ENCODE measurements at regions not wholly inside any gene's neighbourhood (a gene's known extent, or its start where the extent isn't known, plus 50 kb on each side); places are given as distances from the start of the nearest gene placed in this dataset.

DNA sequence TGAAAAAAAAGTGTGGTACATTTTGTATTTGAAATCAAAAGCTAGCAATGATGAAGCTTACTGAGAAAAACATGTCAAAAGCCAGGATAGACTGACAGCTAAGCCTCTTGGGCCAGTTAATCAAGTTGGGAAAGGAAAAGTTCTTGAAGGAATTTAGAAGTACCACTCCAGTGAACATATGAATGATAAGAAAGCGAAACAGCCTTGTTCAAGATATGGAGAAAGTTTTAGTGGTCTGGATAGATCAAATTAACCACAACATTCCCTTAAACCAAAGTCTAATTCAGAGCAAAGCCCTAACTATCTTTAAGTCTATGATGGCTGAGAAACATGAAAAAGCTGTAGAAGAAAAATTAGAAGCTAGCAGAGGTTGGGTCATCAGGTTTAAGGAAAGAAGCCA, 268.3 kb downstream of the PDHA2 start:
- TF ChIP-seq, protein P1, sequence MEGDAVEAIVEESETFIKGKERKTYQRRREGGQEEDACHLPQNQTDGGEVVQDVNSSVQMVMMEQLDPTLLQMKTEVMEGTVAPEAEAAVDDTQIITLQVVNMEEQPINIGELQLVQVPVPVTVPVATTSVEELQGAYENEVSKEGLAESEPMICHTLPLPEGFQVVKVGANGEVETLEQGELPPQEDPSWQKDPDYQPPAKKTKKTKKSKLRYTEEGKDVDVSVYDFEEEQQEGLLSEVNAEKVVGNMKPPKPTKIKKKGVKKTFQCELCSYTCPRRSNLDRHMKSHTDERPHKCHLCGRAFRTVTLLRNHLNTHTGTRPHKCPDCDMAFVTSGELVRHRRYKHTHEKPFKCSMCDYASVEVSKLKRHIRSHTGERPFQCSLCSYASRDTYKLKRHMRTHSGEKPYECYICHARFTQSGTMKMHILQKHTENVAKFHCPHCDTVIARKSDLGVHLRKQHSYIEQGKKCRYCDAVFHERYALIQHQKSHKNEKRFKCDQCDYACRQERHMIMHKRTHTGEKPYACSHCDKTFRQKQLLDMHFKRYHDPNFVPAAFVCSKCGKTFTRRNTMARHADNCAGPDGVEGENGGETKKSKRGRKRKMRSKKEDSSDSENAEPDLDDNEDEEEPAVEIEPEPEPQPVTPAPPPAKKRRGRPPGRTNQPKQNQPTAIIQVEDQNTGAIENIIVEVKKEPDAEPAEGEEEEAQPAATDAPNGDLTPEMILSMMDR (IDR thresholded peaks at IDR 0.05; ENCODE audit: insufficient read depth, low read depth, low read length, missing control alignments), result no peak
- no peak for DNase-seq (ENCODE audit: low read depth)
- H3K4me3 ChIP-seq (ENCODE audit: low read length), result no peak overlapping the region

DNA sequence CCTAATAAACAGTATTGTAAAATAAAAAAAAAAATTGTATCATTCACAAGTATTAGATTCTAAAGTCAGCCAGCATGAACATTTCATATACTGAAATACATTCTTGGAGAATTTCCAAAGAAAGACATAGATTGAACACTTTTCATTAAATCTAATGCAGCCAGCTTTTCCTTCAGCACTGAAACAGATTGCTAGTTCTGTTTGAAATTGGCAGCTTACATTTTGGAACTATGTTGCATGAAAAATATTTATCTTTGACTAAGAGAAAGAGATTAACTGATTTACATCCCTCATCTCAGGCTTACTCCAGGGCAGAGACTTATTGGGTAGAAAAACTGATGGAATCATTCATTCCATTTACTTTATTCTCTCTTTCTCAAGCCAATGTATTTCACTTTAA, 272.7 kb downstream of the PDHA2 start:
- H3K4me3 ChIP-seq (ENCODE audit: low read length), result no peak overlapping the region
- TF ChIP-seq, protein P1 (IDR thresholded peaks at IDR 0.05; ENCODE audit: insufficient read depth, low read depth, low read length, missing control alignments), result no peak
- DNase-seq (ENCODE audit: low read depth), result no peak

DNA sequence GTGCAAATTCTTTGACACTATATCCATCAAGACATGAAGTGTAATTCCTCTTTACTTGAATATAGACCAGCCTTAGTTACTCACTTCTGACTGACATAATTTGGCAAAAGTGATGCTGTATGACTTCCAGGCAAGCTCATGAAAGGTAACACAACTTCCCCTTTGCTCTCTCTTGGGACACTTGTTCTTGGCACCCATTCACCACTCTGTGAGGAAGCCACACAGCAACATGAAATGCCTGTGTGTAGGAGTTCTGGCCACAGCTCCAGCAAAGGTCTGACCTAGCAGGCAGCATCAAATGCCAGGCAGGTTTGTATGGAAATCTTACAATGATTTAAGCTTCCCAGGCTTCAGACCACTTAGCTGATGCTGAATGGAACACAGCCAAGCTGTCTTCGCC, 280.3 kb downstream of the PDHA2 start:
- TF ChIP-seq, protein P1 (IDR thresholded peaks at IDR 0.05; ENCODE audit: insufficient read depth, low read depth, low read length, missing control alignments), result no peak
- DNase-seq (ENCODE audit: low read depth), result no peak
- no peak overlapping the region for H3K4me3 ChIP-seq (ENCODE audit: low read length)

DNA sequence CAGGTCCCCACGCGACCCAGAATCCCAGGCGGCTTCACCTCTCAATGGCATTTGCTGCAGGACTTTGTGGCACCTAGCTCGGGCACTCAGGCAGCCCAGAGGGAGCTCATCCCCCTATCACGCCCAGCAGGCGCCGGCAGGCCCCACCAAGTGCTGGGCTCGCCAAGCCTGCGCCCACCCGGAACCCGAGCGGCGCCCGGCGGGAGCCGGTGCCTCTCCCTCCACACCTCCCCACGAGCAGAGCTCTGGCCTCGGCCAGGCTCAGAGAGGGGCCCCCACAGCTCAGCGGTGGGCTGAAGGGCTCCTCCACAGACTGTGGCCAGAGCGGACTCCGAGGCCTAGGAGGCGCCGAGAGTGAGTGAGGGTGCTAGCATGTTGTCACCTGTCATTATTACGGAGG, 286.3 kb downstream of the PDHA2 start:
- TF ChIP-seq, protein P1 (IDR thresholded peaks at IDR 0.05; ENCODE audit: insufficient read depth, low read depth, low read length, missing control alignments), result no peak
- H3K4me3 ChIP-seq (ENCODE audit: low read length), result no peak overlapping the region
- no peak for DNase-seq (ENCODE audit: low read depth)

DNA sequence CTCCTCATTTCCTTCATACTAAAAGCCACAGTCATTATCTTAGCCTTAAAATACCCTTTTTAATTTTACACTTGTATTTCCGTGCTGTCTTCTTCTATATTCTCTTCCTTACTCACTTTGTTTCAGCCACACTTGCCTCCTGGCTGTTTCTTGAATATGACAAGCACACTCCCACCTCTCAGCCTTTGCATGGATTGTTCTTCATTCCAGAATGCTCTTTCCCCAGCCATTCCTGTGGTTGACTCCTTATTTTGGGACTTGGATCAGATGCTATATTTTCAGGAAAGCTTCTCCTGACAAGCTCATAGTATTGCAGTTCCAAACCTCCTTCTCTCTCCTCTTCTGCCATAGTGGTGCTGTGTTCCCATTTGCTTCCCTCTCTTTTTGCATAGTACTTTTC, 291.3 kb downstream of the PDHA2 start:
- H3K4me3 ChIP-seq (ENCODE audit: low read length), result no peak overlapping the region
- TF ChIP-seq, protein P1 (IDR thresholded peaks at IDR 0.05; ENCODE audit: insufficient read depth, low read depth, low read length, missing control alignments), result no peak
- no peak for DNase-seq (ENCODE audit: low read depth)

DNA sequence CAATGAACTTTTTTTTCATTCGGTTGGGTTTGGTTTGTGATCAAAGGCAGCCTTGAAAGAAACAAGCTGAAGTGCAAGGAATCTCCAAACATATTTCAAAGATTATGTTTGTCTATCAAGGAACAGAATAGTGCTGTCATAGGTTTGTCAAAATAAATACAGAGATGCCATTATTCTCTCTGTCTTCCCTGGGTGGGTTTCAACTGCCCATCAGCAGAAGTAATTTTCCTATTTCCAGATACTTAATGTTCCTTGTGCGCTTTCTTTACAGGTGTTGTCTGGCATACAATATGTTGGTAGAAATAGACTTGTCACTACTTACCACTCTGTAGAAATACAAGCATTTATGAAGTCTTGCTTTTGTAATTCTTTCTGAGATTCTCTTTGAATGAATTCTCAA, 294.9 kb downstream of the PDHA2 start:
- no peak overlapping the region for H3K4me3 ChIP-seq (ENCODE audit: low read length)
- no peak for DNase-seq (ENCODE audit: low read depth)

DNA sequence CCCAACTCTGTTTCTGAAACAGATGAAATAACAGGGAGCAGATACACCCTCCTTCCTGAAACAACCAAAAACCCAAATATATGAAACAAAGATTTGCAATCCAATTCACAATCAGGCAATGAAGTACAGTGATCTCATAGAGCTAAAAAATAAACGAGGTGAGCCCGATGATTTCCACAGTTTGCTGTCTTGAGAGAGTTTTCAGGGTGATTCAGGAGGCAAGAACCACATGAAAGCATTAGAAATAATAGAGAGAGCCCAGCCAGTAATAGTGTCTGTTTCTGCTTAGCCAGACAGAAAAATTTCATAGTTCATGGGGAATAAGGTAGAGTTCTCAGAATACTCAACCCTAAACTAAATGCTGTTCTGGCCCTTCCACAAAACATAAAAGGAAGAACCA, 296.2 kb downstream of the PDHA2 start:
- no peak overlapping the region for H3K4me3 ChIP-seq (ENCODE audit: low read length)
- DNase-seq (ENCODE audit: low read depth), result no peak
- TF ChIP-seq, protein P1 (IDR thresholded peaks at IDR 0.05; ENCODE audit: insufficient read depth, low read depth, low read length, missing control alignments), result no peak

More for the DNA sequence above, 294.9 kb downstream of the PDHA2 start:
- TF ChIP-seq, protein P1 (IDR thresholded peaks at IDR 0.05; ENCODE audit: insufficient read depth, low read depth, low read length, missing control alignments), result no peak

All from epithelial cell of esophagus (primary cell).